GM18867 (cell line): ENCODE measurements at regions not wholly inside any gene's neighbourhood (a gene's known extent, or its start where the extent isn't known, plus 50 kb on each side); places are given as distances from the start of the nearest gene placed in this dataset.

ENCODE experiments used
- ATAC-seq: cut with Tn5 transposase; IDR thresholded peaks from one replicate; pipeline ENCODE4 v1.9.1; 2021; ENCODE audit warnings: mild to moderate bottlenecking, moderate library complexity; ENCODE audit not compliant: unreplicated experiment

DNA sequence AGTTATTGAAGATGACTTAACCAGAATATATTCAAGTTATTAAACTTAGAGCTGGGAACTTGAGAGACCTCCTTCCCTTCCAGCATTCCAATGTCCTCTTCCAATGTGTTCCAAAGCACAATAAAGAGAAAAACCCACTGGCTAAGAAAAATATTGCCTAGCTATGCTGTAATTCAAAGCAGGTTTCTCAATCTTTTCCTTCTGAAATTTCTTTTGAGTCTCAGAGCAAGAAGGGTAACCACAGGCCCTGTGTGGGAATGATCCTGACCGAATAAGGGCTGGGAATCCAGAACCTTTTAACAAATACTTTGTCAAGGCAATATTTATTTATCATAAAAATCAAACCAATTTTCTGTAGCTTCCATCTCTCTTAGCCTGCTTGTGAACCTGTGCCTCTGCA is 150.7 kb upstream of the SFRP2 start:
- no peak for ATAC-seq

DNA sequence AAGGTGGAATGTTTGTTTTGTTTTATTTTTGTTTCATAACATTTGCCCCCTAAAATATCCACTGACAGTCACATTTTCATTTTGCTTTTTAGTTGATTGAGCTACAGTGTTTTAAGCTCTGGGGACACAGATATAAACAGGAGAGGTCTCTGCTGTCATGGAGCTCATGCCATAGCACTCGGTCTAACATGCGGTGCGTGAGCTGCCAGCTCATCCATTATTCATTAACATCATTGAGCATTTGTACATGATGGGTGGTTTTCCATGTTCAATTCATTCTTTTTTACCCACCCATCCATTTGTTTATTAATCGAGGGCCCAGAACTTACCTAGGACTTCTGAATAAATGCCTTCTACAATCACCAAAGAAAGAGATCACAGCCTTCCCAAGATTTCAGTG is 150.1 kb upstream of the SFRP2 start:
- no peak for ATAC-seq

DNA sequence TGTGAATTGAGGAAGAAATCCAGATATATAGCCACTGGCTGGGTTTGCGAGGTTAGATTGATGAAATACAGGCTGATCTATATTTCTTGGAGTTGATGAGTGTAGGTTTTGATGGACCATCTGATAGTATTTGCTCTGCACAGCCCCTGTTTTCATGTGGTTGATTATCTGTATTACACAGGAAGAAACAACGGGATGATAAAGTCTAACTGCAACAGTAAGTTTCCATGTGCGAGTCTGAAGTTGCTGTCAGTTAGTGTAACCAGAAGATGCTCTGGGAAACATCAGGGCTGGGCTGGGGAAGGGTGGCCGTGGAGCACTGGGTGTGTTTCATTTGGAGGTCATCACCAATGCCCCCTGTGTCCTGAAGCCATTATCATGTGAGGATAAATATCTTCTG is 148.4 kb upstream of the SFRP2 start:
- no peak for ATAC-seq

DNA sequence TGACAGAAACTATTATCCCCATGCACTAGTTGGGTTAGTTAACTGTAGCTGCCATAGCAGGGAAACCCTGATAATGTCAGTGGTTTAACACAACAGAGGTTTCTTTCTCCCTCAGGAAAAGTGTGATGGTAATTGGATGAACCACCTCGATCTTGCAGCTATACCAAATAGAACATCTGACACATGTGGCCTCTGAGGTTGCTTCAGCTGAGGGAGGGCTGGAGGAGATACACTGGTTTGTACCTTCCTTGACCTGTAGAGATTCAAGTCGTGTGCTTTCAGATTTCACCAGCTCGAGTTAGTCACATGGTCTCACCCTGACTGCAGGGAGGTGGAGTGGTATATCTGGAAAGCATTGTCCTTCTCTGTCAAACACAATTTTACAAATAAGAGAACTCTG is 147.2 kb upstream of the SFRP2 start:
- no peak for ATAC-seq

DNA sequence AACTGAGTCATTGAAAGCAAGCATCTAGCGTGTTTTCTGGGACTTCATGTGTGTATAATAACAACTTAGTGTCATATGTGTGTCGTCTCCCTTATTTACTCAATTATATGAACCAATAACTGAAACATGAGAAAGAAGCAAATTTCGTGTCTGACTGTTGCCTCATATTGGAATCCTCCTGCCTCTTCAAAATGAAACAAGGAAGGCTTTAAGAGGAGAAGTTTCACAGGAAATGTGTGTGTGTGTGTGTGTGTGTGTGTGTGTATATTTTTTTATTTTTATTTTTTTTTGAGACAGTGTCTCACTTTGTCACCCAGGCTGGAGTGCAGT is 145.8 kb upstream of the SFRP2 start:
- no peak for ATAC-seq

GRCh38 chr4:153933915-153934687 is 145.2 kb upstream of the SFRP2 start:
- no peak for ATAC-seq

GRCh38 chr4:153931804-153932203 is 142.9 kb upstream of the SFRP2 start:
- ATAC-seq, result no peak

DNA sequence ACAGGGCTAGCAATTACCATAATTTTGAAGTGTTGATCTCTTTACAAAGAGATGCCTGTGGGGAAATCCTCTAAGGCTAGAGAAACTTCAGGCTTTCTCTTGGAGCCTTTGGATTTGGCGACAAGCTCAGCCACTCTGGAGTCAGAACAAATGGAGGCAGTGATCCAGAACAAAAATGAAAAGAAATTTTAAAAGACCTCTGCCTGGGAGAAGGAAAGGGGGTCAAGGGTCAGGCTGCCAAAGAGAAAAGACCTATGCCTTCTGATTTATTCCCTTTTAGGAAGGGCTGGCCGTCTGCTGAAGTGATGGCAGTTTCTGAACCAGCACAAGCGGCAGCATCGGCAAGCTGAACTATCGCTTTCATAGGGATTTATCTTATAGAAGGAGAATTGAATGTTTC is 140.8 kb upstream of the SFRP2 start:
- no peak for ATAC-seq

DNA sequence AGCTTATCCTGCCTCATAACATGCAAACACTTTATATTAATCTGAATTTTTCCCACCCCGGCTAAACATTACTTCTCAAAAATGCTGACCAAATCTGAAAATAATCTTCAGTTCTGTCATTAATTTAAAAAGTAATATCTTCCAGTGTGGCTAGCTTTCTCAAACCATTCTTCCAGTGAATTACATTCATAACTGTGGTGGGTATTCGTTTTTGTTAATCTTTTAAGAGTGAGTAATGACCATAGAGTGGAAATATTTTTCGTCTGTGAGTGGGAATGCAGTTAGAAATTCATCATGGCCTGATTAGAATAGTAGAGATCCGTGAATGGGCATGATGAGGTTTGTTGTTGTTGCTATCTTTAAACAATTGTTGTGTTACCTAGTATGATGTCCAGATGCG is 138.6 kb upstream of the SFRP2 start:
- ATAC-seq, result no peak

DNA sequence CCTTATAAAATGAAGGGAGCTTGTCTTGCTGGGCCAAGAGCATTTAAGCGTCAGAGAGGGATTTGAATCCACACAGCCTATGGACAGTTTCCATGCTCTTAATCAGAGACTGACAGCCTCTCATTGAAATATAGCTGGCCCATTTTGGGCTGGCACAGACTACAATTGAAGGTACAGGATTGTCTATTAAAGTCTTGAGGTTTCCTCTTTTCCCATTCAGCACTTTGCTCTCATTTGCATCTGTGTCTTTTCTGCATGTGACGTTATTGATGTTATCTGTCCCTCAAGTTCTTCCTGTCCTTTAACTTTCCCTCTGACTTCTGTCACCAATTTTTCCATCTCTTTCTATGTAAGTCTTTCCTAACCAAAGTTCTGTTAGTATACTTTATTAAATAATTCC is 133.3 kb upstream of the SFRP2 start:
- no peak for ATAC-seq

GRCh38 chr4:153919667-153920066 is 130.8 kb upstream of the SFRP2 start:
- no peak for ATAC-seq

- peak; percentile 97 for ATAC-seq
Observed at GRCh38 chr4:153916273-153916755, 127.4 kb upstream of the SFRP2 start.

GRCh38 chr4:153912301-153912700 is 123.4 kb upstream of the SFRP2 start:
- no peak for ATAC-seq

- no peak for ATAC-seq
Observed at GRCh38 chr4:153909672-153910071, 120.8 kb upstream of the SFRP2 start.

GRCh38 chr4:153906231-153906630 is 117.3 kb upstream of the SFRP2 start:
- ATAC-seq, result no peak

GRCh38 chr4:153905231-153905630 is 116.3 kb upstream of the SFRP2 start:
- no peak for ATAC-seq

DNA sequence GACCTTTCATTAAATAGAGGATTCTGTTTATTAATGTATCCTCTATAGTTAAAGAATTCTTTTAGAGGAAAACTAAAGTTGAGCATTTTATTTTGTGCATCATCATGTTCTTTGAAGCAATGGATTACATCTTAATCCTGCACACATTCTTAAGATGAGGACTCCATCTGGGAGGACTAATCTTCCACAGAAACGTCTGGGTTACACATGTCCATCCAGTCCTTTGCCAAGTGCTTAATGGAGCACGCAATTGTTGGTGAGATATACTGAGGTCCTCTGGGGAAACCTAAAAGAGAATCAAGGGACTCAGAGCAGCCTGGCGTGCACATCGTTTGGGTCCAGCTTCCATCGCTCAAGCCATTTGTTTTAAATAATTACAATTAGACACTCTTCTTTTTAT is 115.1 kb upstream of the SFRP2 start:
- ATAC-seq, result no peak

- no peak for ATAC-seq
Observed at GRCh38 chr4:153901220-153901619, 112.3 kb upstream of the SFRP2 start.

DNA sequence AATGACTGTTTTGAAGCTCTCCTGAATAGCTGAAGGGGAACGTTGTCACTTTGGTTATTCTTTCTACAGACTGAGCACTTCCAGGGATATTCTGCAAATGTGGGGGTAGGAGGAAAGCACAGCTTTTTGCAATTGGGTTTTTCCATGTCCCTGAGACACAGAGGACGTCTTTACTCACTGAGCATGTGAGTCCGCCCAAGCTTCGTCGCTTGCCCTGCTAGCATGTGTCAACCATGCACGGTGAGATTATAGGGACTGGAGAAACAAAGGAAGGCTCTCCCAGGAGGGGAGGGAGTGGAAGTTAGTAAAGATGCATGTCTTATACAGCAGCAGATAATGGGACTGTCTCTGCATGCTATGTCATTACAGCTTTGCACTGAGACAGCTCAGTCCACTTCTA is 111.5 kb upstream of the SFRP2 start:
- ATAC-seq, result no peak

DNA sequence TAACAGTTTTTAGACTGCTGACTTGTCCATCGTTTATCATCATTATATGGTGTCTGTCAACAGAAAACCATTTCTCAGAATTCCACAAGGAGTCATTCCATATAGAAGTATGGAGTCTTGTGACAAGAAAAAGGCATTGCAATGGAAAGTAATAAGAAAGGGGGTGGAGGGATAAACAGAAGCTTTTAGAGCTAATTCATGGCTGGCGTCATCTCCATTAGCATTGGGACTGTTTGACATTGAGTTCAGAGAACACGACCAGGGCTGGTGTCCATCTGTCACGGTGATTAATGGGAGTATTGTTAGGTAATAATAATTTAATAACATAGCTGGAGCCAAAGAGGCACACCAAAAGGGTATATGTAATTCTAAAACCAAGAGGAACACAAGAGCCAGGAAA is 101.9 kb upstream of the SFRP2 start:
- ATAC-seq, result no peak

GRCh38 chr4:153887217-153887616 is 98.3 kb upstream of the SFRP2 start:
- no peak for ATAC-seq

- ATAC-seq, result no peak
Observed at GRCh38 chr4:153884325-153884724, 95.4 kb upstream of the SFRP2 start.

GRCh38 chr4:153880983-153881382 is 92.1 kb upstream of the SFRP2 start:
- ATAC-seq, result no peak
